ENCODE measurements at regions not wholly inside any gene's neighbourhood (a gene's known extent, or its start where the extent isn't known, plus 50 kb on each side); places are given as distances from the start of the nearest gene placed in this dataset.

- no peak for DNase-seq
- no peak overlapping the region for H3K27ac Mint-ChIP-seq
- H3K4me1 Mint-ChIP-seq (ENCODE audit: low read depth): no peaks in the 10 kb centered on the region
- no peaks in the 10 kb centered on the region for H3K27me3 Mint-ChIP-seq
- POLR2A ChIA-PET: no interaction called here
- H3K4me3 Mint-ChIP-seq: no peak overlapping the region
- H3K9me3 Mint-ChIP-seq: peaks cover 6% of the 10 kb centered on the region
- no peaks in the 10 kb centered on the region for H3K36me3 Mint-ChIP-seq
- intact Hi-C loops (cut with micrococcal nuclease): no loop called here
- CTCF ChIA-PET: no interaction called here
Measured at GRCh38 chr2:223238301-223238700, 186.3 kb downstream of the KCNE4 start.

- intact Hi-C loops (cut with micrococcal nuclease): no loop called here
- ChIA-PET POLR2A (no interaction called here), CTCF (no interaction called here)
- Mint-ChIP-seq H3K9me3 (peaks cover 2% of the 10 kb centered on the region), H3K4me1 (ENCODE audit: low read depth) (no peaks in the 10 kb centered on the region), H3K27me3 (no peaks in the 10 kb centered on the region), H3K27ac (no peak overlapping the region), H3K4me3 (no peak overlapping the region), H3K36me3 (no peaks in the 10 kb centered on the region)
- no peak for DNase-seq
Measured at GRCh38 chr2:223243233-223243632, 191.2 kb downstream of the KCNE4 start.

- Mint-ChIP-seq H3K27me3 (no peaks in the 10 kb centered on the region), H3K27ac (no peak overlapping the region), H3K4me3 (no peak overlapping the region), H3K9me3 (peaks cover 2% of the 10 kb centered on the region), H3K4me1 (ENCODE audit: low read depth) (no peaks in the 10 kb centered on the region), H3K36me3 (no peaks in the 10 kb centered on the region)
- DNase-seq: no peak
- intact Hi-C loops (cut with micrococcal nuclease): no loop called here
- POLR2A ChIA-PET: no interaction called here
- CTCF ChIA-PET: interaction anchor here (0.7 kb wide), 1 partner anchor 33 kb away, joined by 3 read pairs; no protein-coding TSS in a partner anchor
Measured at GRCh38 chr2:223247136-223247535, 195.1 kb downstream of the KCNE4 start.

GRCh38 chr2:223251656-223252229, 199.8 kb downstream of the KCNE4 start:
- no peak for DNase-seq
- intact Hi-C loops (cut with micrococcal nuclease): no loop called here
- ChIA-PET POLR2A (no interaction called here), CTCF (interaction anchor here (0.6 kb wide), 1 partner anchor 65 kb away, joined by 3 read pairs; no protein-coding TSS in a partner anchor)
- Mint-ChIP-seq H3K36me3 (no peaks in the 10 kb centered on the region), H3K4me1 (ENCODE audit: low read depth) (no peaks in the 10 kb centered on the region), H3K27ac (no peak overlapping the region), H3K9me3 (peaks cover 8% of the 10 kb centered on the region), H3K27me3 (no peaks in the 10 kb centered on the region), H3K4me3 (no peak overlapping the region)

GRCh38 chr2:223260681-223261080, 208.7 kb downstream of the KCNE4 start:
- intact Hi-C loops (cut with micrococcal nuclease): no loop called here
- Mint-ChIP-seq H3K9me3 (peaks cover 16% of the 10 kb centered on the region), H3K4me3 (no peak overlapping the region), H3K27me3 (no peaks in the 10 kb centered on the region), H3K36me3 (no peaks in the 10 kb centered on the region), H3K27ac (no peak overlapping the region), H3K4me1 (ENCODE audit: low read depth) (no peaks in the 10 kb centered on the region)
- POLR2A ChIA-PET: no interaction called here
- CTCF ChIA-PET: no interaction called here
- DNase-seq: no peak

GRCh38 chr2:223262946-223263345, 211.0 kb downstream of the KCNE4 start:
- intact Hi-C loops (cut with micrococcal nuclease): no loop called here
- Mint-ChIP-seq H3K27me3 (no peaks in the 10 kb centered on the region), H3K4me3 (no peak overlapping the region), H3K27ac (no peak overlapping the region), H3K4me1 (ENCODE audit: low read depth) (no peaks in the 10 kb centered on the region), H3K9me3 (peaks cover 2% of the 10 kb centered on the region), H3K36me3 (no peaks in the 10 kb centered on the region)
- ChIA-PET POLR2A (no interaction called here), CTCF (no interaction called here)
- DNase-seq: no peak

- intact Hi-C loops (cut with micrococcal nuclease): no loop called here
- Mint-ChIP-seq H3K36me3 (no peaks in the 10 kb centered on the region), H3K9me3 (no peaks in the 10 kb centered on the region), H3K4me3 (no peak overlapping the region), H3K4me1 (ENCODE audit: low read depth) (no peaks in the 10 kb centered on the region), H3K27me3 (no peaks in the 10 kb centered on the region), H3K27ac (no peak overlapping the region)
- CTCF ChIA-PET: no interaction called here
- DNase-seq: no peak
- POLR2A ChIA-PET: no interaction called here
Measured at GRCh38 chr2:223264541-223265193, 212.7 kb downstream of the KCNE4 start.

GRCh38 chr2:223267160-223267951, 215.4 kb downstream of the KCNE4 start:
- CTCF ChIA-PET: no interaction called here
- DNase-seq: no peak
- Mint-ChIP-seq H3K9me3 (no peaks in the 10 kb centered on the region), H3K4me3 (no peak overlapping the region), H3K36me3 (no peaks in the 10 kb centered on the region), H3K4me1 (ENCODE audit: low read depth) (no peaks in the 10 kb centered on the region), H3K27ac (no peak overlapping the region), H3K27me3 (no peaks in the 10 kb centered on the region)
- intact Hi-C loops (cut with micrococcal nuclease): no loop called here
- POLR2A ChIA-PET: no interaction called here

- Mint-ChIP-seq H3K4me1 (ENCODE audit: low read depth) (no peaks in the 10 kb centered on the region), H3K27ac (no peak overlapping the region), H3K4me3 (no peak overlapping the region), H3K36me3 (no peaks in the 10 kb centered on the region), H3K9me3 (no peaks in the 10 kb centered on the region), H3K27me3 (no peaks in the 10 kb centered on the region)
- CTCF ChIA-PET: no interaction called here
- DNase-seq: no peak
- POLR2A ChIA-PET: no interaction called here
- intact Hi-C loops (cut with micrococcal nuclease): no loop called here
Measured at GRCh38 chr2:223269386-223269785, 217.4 kb downstream of the KCNE4 start.

- Mint-ChIP-seq H3K4me1 (ENCODE audit: low read depth) (no peaks in the 10 kb centered on the region), H3K4me3 (no peak overlapping the region), H3K36me3 (no peaks in the 10 kb centered on the region), H3K27me3 (no peaks in the 10 kb centered on the region), H3K27ac (no peak overlapping the region), H3K9me3 (no peaks in the 10 kb centered on the region)
- ChIA-PET CTCF (no interaction called here), POLR2A (no interaction called here)
- intact Hi-C loops (cut with micrococcal nuclease): no loop called here
- no peak for DNase-seq
Measured at GRCh38 chr2:223270548-223270947, 218.6 kb downstream of the KCNE4 start.

- peaks cover 2% of the 10 kb centered on the region for H3K9me3 Mint-ChIP-seq
- CTCF ChIA-PET: no interaction called here
- intact Hi-C loops (cut with micrococcal nuclease): no loop called here
- no peaks in the 10 kb centered on the region for H3K27me3 Mint-ChIP-seq
- POLR2A ChIA-PET: no interaction called here
- no peaks in the 10 kb centered on the region for H3K36me3 Mint-ChIP-seq
- H3K27ac Mint-ChIP-seq: no peak overlapping the region
- H3K4me3 Mint-ChIP-seq: no peak overlapping the region
- no peaks in the 10 kb centered on the region for H3K4me1 Mint-ChIP-seq (ENCODE audit: low read depth)
- DNase-seq: no peak
Measured at GRCh38 chr2:223273995-223274394, 222.0 kb downstream of the KCNE4 start.

GRCh38 chr2:223282221-223282620, 230.2 kb downstream of the KCNE4 start:
- ChIA-PET POLR2A (no interaction called here), CTCF (no interaction called here)
- Mint-ChIP-seq H3K27me3 (no peaks in the 10 kb centered on the region), H3K4me3 (no peak overlapping the region), H3K27ac (no peak overlapping the region), H3K4me1 (ENCODE audit: low read depth) (no peaks in the 10 kb centered on the region), H3K9me3 (peaks cover 8% of the 10 kb centered on the region), H3K36me3 (no peaks in the 10 kb centered on the region)
- intact Hi-C loops (cut with micrococcal nuclease): no loop called here
- no peak for DNase-seq

- no peaks in the 10 kb centered on the region for H3K36me3 Mint-ChIP-seq
- H3K4me1 Mint-ChIP-seq (ENCODE audit: low read depth): no peaks in the 10 kb centered on the region
- H3K27me3 Mint-ChIP-seq: no peaks in the 10 kb centered on the region
- H3K27ac Mint-ChIP-seq: no peak overlapping the region
- ChIA-PET CTCF (no interaction called here), POLR2A (no interaction called here)
- H3K4me3 Mint-ChIP-seq: no peak overlapping the region
- DNase-seq: no peak
- intact Hi-C loops (cut with micrococcal nuclease): no loop called here
- peaks cover 11% of the 10 kb centered on the region for H3K9me3 Mint-ChIP-seq
Measured at GRCh38 chr2:223283329-223283728, 231.3 kb downstream of the KCNE4 start.

All from activated CD4-positive, alpha-beta memory T cell treated with anti-CD3 and anti-CD28 coated beads for 36 hours (primary cell).